Tibial nerve (tissue), 4 donors: ENCODE measurements at regions not wholly inside any gene's neighbourhood (a gene's known extent, or its start where the extent isn't known, plus 50 kb on each side); places are given as distances from the start of the nearest gene placed in this dataset.

Source experiments
- DNase-seq, 2 donors: peaks; one replicate each; pipeline ENCODE4 v3.0.0-alpha.2; 2019; ENCODE audit warnings: low spot score in 2 of 2
- H3K27ac ChIP-seq, 4 donors: fragments of 200-600 bp; sonication (generic) in 3 of 4; one replicate each; pipeline ENCODE4 v1.5.1; 2017 to 2019; ENCODE audit warnings: mild to moderate bottlenecking in 1 of 4
- H3K27me3 ChIP-seq, 2 donors: fragments of 200-600 bp; sonication (generic) in 1 of 2; one replicate each; pipeline versions ENCODE4 v1.5.1 to v1.6.0; 2017 to 2019
- H3K36me3 ChIP-seq, 3 donors: fragments of 200-600 bp; sonication (generic); one replicate each; pipeline ENCODE4 v1.5.1; 2018 to 2019
- H3K4me1 ChIP-seq, 4 donors: fragments of 200-600 bp; sonication (generic) in 3 of 4; one replicate each; pipeline ENCODE4 v1.5.1; 2017 to 2019
- H3K4me3 ChIP-seq, 4 donors: fragments of 200-600 bp; sonication (generic) in 3 of 4; one replicate each; pipeline ENCODE4 v1.5.1; 2017 to 2019; ENCODE audit warnings: mild to moderate bottlenecking in 1 of 4, moderate library complexity in 1 of 4
- H3K9me3 ChIP-seq, 4 donors: fragments of 200-600 bp; sonication (generic) in 3 of 4; one replicate each; pipeline ENCODE4 v1.5.1; 2017 to 2019
- EP300 ChIP-seq, 2 donors: sonication (generic); formaldehyde crosslinking; IDR thresholded peaks; one replicate each; pipeline ENCODE4 v1.6.1; 2017; ENCODE audit warnings: antibody characterized with exemption in 2 of 2, mild to moderate bottlenecking in 1 of 2
- POLR2A ChIP-seq, 2 donors: fragments of 450-650 bp; IDR thresholded peaks; one replicate each; pipeline ENCODE4 v1.6.1; 2017; ENCODE audit warnings: antibody characterized with exemption in 2 of 2, mild to moderate bottlenecking in 2 of 2, moderate library complexity in 2 of 2
- WGBS, 2 donors: methylation state at CpG; one replicate each; pipeline ENCODE4 v1.1.5; 2018; 5-methylcytosine and 5-hydroxymethylcytosine counted together
- TF ChIP-seq, protein P1 (sequence below), 5 experiments: fragments of 200-600 bp in 3 of 5; fragments of 450-650 bp in 2 of 5; sonication (generic) in 3 of 5; IDR thresholded peaks; one replicate each; pipeline ENCODE4 v1.5.1; 2016 to 2019; ENCODE audit warnings: antibody characterized with exemption in 5 of 5, mild to moderate bottlenecking in 3 of 5, moderate library complexity in 2 of 5

DNA sequence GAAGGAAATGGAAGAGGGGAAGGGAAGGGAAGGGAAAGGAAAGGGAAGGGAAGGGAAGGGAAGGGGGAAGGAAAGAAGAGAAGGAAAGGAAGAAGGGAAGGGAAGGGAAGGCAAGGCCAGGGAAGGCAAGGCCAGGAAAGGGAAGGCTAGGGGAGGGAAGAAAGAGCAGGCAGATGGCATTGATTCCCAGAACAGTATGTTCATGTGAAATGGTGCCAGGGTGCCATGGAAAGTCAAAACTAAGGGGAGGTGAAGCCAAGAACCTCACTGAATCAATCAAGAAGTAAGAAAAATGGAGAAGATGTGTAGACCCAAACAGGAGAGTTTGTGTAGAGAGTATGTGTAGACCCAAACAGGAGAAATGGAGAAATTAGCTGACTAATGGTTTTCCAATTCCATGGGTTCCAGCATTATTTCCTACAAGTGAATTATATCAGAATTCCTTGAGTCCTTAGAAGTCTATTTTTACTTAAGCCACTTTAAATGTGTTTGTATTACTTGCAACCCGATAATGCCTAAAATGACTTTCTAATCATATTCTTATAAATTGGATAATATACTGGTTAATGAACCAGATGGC, 367.6 kb downstream of the TXNL1 start:
- Histone ChIP-seq H3K4me3 (no peak overlapping the region), H3K4me1 (no peaks in the 10 kb centered on the region), H3K36me3 (no peaks in the 10 kb centered on the region), H3K27ac (no peak overlapping the region), H3K27me3 (no peaks in the 10 kb centered on the region), H3K9me3 (no peaks in the 10 kb centered on the region)
- TF ChIP-seq, protein P1, sequence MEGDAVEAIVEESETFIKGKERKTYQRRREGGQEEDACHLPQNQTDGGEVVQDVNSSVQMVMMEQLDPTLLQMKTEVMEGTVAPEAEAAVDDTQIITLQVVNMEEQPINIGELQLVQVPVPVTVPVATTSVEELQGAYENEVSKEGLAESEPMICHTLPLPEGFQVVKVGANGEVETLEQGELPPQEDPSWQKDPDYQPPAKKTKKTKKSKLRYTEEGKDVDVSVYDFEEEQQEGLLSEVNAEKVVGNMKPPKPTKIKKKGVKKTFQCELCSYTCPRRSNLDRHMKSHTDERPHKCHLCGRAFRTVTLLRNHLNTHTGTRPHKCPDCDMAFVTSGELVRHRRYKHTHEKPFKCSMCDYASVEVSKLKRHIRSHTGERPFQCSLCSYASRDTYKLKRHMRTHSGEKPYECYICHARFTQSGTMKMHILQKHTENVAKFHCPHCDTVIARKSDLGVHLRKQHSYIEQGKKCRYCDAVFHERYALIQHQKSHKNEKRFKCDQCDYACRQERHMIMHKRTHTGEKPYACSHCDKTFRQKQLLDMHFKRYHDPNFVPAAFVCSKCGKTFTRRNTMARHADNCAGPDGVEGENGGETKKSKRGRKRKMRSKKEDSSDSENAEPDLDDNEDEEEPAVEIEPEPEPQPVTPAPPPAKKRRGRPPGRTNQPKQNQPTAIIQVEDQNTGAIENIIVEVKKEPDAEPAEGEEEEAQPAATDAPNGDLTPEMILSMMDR (IDR thresholded peaks at IDR 0.05), result no peak
- TF ChIP-seq POLR2A (IDR thresholded peaks at IDR 0.05) (no peak), EP300 (IDR thresholded peaks at IDR 0.05) (no peak)
- DNase-seq, result no peak
- WGBS, 2 donors, result 96 to 98% methylated on average over 1 of the region's 1 CpG

DNA sequence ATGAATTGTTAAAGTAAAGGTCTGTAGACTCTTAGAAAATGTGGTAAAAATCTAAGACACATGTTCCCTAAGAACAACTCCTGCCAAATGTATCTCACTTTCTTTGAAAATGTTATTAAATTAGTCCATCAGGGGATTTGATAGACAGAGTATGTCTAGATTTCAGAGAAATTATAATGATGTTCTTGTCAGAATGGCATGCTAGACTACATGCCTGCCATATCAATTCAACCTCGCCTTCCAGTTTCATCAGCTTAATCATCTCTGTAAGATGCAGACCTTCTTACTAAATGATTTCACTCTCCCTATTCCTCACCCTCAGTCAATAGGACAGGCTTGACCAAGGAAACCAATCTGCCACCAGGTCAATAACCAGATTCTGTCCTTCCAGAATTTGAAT, 368.4 kb downstream of the TXNL1 start:
- no peak for DNase-seq
- Histone ChIP-seq H3K36me3 (no peaks in the 10 kb centered on the region), H3K9me3 (no peaks in the 10 kb centered on the region), H3K4me3 (no peak overlapping the region), H3K27ac (no peak overlapping the region), H3K4me1 (no peaks in the 10 kb centered on the region), H3K27me3 (no peaks in the 10 kb centered on the region)
- TF ChIP-seq, protein P1 (IDR thresholded peaks at IDR 0.05), result no peak
- TF ChIP-seq POLR2A (IDR thresholded peaks at IDR 0.05) (no peak), EP300 (IDR thresholded peaks at IDR 0.05) (no peak)
- WGBS, 2 donors, result 91 to 93% methylated on average over 1 of the region's 1 CpG

DNA sequence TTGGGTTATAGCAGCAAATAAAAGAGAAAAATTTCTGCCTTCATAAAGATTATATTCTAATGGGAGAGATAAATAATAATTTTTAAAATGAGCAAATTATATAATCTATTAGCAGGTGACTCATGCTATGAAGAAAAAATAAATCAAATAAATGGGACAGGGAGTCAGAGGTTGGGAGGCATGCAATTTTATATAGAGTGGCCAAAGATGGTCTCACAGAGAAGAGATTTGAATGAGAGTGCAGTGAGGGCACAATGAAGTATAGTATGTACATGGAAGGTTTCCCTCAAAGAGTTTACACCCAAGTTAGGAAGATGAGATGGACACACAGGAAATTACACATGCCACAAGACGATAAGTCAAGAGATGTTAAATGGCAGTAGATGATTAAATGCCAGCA, 369.4 kb downstream of the TXNL1 start:
- TF ChIP-seq EP300 (IDR thresholded peaks at IDR 0.05), result no peak
- TF ChIP-seq, protein P1 (IDR thresholded peaks at IDR 0.05), result no peak
- TF ChIP-seq POLR2A (IDR thresholded peaks at IDR 0.05), result no peak

DNA sequence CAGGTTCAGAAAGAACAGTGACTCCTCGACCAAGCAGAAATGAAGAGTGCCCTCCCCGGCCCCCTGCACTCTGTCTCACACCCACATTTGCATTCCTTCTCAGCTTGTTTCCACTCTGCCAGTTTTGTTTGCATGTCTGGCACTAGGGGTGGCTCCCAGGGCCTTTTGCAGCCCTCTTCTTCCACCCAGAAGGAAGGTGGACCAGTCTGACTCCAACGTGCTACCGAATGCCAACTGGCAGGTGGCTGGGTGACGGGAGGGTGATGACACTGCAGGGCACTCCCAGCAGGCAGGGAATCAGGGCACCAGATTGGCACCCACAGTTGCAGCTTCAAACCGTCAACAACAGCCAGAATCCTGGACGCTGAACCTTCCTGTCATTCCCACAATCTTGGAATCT, 371.1 kb downstream of the TXNL1 start:
- TF ChIP-seq, protein P1 (IDR thresholded peaks at IDR 0.05), result no peak
- no peak for TF ChIP-seq POLR2A (IDR thresholded peaks at IDR 0.05)
- Histone ChIP-seq H3K4me1 (no peaks in the 10 kb centered on the region), H3K27me3 (no peaks in the 10 kb centered on the region), H3K9me3 (no peaks in the 10 kb centered on the region), H3K36me3 (no peaks in the 10 kb centered on the region), H3K27ac (no peak overlapping the region), H3K4me3 (no peak overlapping the region)
- DNase-seq, result no peak
- 80 to 84% methylated on average over 7 of the region's 7 CpGs for WGBS, 2 donors

More for the DNA sequence above, 369.4 kb downstream of the TXNL1 start:
- Histone ChIP-seq H3K27ac (no peak overlapping the region), H3K27me3 (no peaks in the 10 kb centered on the region), H3K36me3 (no peaks in the 10 kb centered on the region), H3K4me1 (no peaks in the 10 kb centered on the region), H3K9me3 (no peaks in the 10 kb centered on the region), H3K4me3 (no peak overlapping the region)
- DNase-seq, result no peak
- 79 to 86% methylated on average over 1 of the region's 1 CpG for WGBS, 2 donors

DNA sequence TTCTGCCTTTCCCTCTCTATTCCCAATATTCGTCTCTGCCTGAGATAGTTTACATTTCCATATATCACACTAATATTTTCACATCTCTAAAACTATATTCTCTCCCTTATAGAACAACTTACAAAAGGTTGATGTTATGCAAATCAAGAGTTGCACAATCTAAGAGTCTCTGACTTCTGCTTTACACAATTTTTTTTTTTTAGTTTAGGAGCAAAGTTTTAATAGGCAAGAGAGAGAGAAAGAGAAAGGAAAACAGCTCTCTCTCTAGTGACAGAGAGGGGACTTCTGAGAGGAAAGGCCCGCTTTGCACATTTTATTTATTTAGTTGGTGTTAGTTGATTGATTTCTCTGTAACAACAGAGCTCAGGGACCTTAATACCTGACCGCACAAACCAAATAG, 380.2 kb downstream of the TXNL1 start:
- Histone ChIP-seq H3K27ac (no peak overlapping the region), H3K4me1 (peaks cover 0 to 2% (median 0%) of the 10 kb centered on the region in 4 donors), H3K36me3 (no peaks in the 10 kb centered on the region), H3K27me3 (no peaks in the 10 kb centered on the region), H3K9me3 (no peaks in the 10 kb centered on the region), H3K4me3 (no peak overlapping the region)
- TF ChIP-seq, protein P1 (IDR thresholded peaks at IDR 0.05), result no peak
- TF ChIP-seq EP300 (IDR thresholded peaks at IDR 0.05) (no peak), POLR2A (IDR thresholded peaks at IDR 0.05) (no peak)
- 83 to 85% methylated on average over 3 of the region's 3 CpGs for WGBS, 2 donors
- no peak for DNase-seq
